ENCODE measurements at regions not wholly inside any gene's neighbourhood (a gene's known extent, or its start where the extent isn't known, plus 50 kb on each side); places are given as distances from the start of the nearest gene placed in this dataset.

DNA sequence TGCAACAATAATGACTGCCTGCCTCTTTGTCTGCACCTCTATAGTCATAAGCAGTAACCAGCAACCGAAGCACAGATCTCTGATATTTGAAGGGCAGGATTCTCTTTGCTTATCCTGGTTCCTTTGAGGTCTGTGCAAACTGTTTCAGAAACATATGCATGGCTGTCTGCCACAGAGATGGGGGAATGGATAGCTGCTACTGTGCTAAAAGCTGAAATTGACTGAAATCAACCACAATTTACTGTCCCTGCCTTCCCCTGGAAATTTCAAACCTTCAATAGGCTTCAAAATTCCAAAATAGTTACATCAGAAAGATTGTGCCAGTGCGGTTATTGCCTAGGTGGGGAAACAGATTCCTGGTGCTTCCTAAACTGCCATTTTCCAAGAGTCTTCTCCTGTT, 136.8 kb upstream of the GORAB start (continued):
- no peak for TF ChIP-seq HDAC2 (IDR thresholded peaks at IDR 0.05; ENCODE audit: borderline replicate concordance in 1 of 2, low read depth in 2 of 2, low read length in 2 of 2)

- no peak overlapping the region for H3K9ac ChIP-seq (replicated peaks in 1 of 4; ENCODE audit: extremely low read depth in 1 of 4, low read depth in 3 of 4, low read length in 3 of 4)
- no peak overlapping the region for H3K4ac ChIP-seq (replicated peaks; ENCODE audit: insufficient read length, low read depth, low read length)
- H2AFZ ChIP-seq (ENCODE audit: low read length): no peak overlapping the region
- no peaks in the 10 kb centered on the region for H3K79me2 ChIP-seq (ENCODE audit: control insufficient read depth in 1 of 2, insufficient read depth in 2 of 2, low read length in 2 of 2)
- ChIA-PET POLR2A (ENCODE audit: partially characterized antibody) (no interaction called here), CTCF (ENCODE audit: partially characterized antibody) (no interaction called here)
- DNase-seq (ENCODE audit: low read depth in 1 of 2, low spot score in 2 of 2) (no peak), FAIRE-seq (no peak)
- no peak overlapping the region for H3K56ac ChIP-seq (replicated peaks; ENCODE audit: insufficient read length, low read depth, low read length)
- peaks cover 0 to 4% (median 0%) of the 10 kb centered on the region in 4 experiments; a peak in 1 of 7 replicates for H3K4me1 ChIP-seq (replicated peaks in 1 of 4; ENCODE audit: control insufficient read depth in 3 of 4, insufficient read depth in 4 of 4, low read length in 3 of 4)
- H4K20me1 ChIP-seq (replicated peaks in 1 of 2; ENCODE audit: control insufficient read depth in 1 of 2, insufficient read depth in 2 of 2, low read length in 2 of 2): no peaks in the 10 kb centered on the region
- no peak overlapping the region for H2BK5ac ChIP-seq (ENCODE audit: low read depth, low read length)
- H3K23me2 ChIP-seq (ENCODE audit: low read depth, low read length): no peaks in the 10 kb centered on the region
- no peak overlapping the region for H3K18ac ChIP-seq (ENCODE audit: extremely low read depth, low read length)
- no peak overlapping the region for H3K14ac ChIP-seq (ENCODE audit: insufficient read length)
- H2BK20ac ChIP-seq (ENCODE audit: low read length): no peak overlapping the region
- H2BK120ac ChIP-seq (replicated peaks; ENCODE audit: low read depth, low read length): no peak overlapping the region
- H4K91ac ChIP-seq (replicated peaks; ENCODE audit: insufficient read length, low read length): no peak overlapping the region
- no peak overlapping the region for H3K4me3 ChIP-seq (ENCODE audit: extremely low read depth in 1 of 4, insufficient read depth in 2 of 4, low read depth in 3 of 4, low read length in 4 of 4)
- no peaks in the 10 kb centered on the region for H3K27me3 ChIP-seq (replicated peaks in 1 of 4; ENCODE audit: control insufficient read depth in 3 of 4, extremely low read depth in 1 of 4, insufficient read depth in 3 of 4, low read length in 3 of 4)
- H4K5ac ChIP-seq (ENCODE audit: insufficient read length, low read depth, low read length): no peak overlapping the region
- H3K4me2 ChIP-seq (ENCODE audit: insufficient read depth in 1 of 2, low read depth in 2 of 2, low read length in 2 of 2): no peak overlapping the region
- H3K9me3 ChIP-seq (ENCODE audit: insufficient read depth in 2 of 2, low read depth in 1 of 2, low read length in 1 of 2): no peaks in the 10 kb centered on the region
- no peak overlapping the region for H2BK12ac ChIP-seq (ENCODE audit: low read depth, low read length)
- TF ChIP-seq SUZ12 (IDR thresholded peaks at IDR 0.05; ENCODE audit: low read length): no peak
- TF ChIP-seq, protein P1, sequence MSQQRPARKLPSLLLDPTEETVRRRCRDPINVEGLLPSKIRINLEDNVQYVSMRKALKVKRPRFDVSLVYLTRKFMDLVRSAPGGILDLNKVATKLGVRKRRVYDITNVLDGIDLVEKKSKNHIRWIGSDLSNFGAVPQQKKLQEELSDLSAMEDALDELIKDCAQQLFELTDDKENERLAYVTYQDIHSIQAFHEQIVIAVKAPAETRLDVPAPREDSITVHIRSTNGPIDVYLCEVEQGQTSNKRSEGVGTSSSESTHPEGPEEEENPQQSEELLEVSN (IDR thresholded peaks at IDR 0.05): no peak
- no peak for TF ChIP-seq RBBP5 (IDR thresholded peaks at IDR 0.05; ENCODE audit: borderline replicate concordance, low read depth, low read length)
- TF ChIP-seq TAF1 (IDR thresholded peaks at IDR 0.05; ENCODE audit: low read depth, low read length): no peak
- no peak for TF ChIP-seq BACH1 (IDR thresholded peaks at IDR 0.05; ENCODE audit: low read length)
- H3K36me3 ChIP-seq (ENCODE audit: control insufficient read depth in 2 of 4, insufficient read depth in 4 of 4, low read length in 3 of 4): no peaks in the 10 kb centered on the region
- H2AK5ac ChIP-seq (ENCODE audit: low read depth, low read length): no peak overlapping the region
- no peak overlapping the region for H3K23ac ChIP-seq (ENCODE audit: insufficient read length)
- H4K8ac ChIP-seq (ENCODE audit: extremely low read depth, insufficient read depth, low read length): no peak overlapping the region
- no peak overlapping the region for H2BK15ac ChIP-seq (ENCODE audit: low read length)
- H3K79me1 ChIP-seq (ENCODE audit: low read depth, low read length): no peaks in the 10 kb centered on the region
- no peak overlapping the region for H3K27ac ChIP-seq (ENCODE audit: low read depth, low read length)
Measured at GRCh38 chr1:170397061-170397460, 134.9 kb upstream of the GORAB start.

Measured in H1 (cell line).